RWPE1 (cell line): ENCODE measurements at regions not wholly inside any gene's neighbourhood (a gene's known extent, or its start where the extent isn't known, plus 50 kb on each side); places are given as distances from the start of the nearest gene placed in this dataset.

ENCODE experiments used
- CTCF ChIA-PET: fragments of 350-600 bp; sonication (Branson Sonifier 250); formaldehyde crosslinking; extraction: SDS; loops from one replicate; lab custom pipeline; 2021; lab: Yijun Ruan, JAX
- POLR2A ChIA-PET: fragments of 400-600 bp; formaldehyde crosslinking; extraction: SDS; loops from one replicate; lab custom pipeline; 2020; ENCODE audit warnings: antibody characterized with exemption; ENCODE audit not compliant: low non-redundant PET; lab: Yijun Ruan, JAX
- DNase-seq: peaks from one replicate; pipeline ENCODE4 v3.0.0; 2012; ENCODE audit warnings: low spot score
- H3K27ac ChIP-seq: fragments of 450-650 bp; 2 replicates; pipeline ENCODE4 v1.5.1; 2017
- TF ChIP-seq, protein P1 (sequence below): fragments of 450-650 bp; conservative IDR thresholded peaks from 2 replicates; pipeline ENCODE4 v1.5.1; 2017; ENCODE audit warnings: low read depth, mild to moderate bottlenecking

DNA sequence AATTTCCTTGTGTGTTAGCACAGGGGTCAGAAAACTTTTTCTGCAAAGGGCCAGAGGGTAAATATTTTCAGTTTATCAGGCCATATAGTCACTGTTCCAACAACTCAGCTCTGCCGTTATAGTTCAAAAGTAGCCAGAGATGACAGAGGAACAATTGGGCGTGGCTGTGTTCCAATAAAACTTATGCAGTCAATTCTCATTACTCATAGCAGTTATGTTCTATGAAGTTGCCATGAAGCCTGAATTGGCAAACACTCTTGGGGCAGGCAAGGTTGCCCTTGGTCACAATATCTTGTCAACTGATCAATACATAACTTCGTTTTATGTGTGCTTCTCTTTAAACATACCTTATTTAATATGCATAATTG lies 304.2 kb downstream of the TFAP2C start:
- no peak overlapping the region for H3K27ac ChIP-seq
- CTCF ChIA-PET = interaction anchor here (0.8 to 1.2 kb wide), 2 partner anchors 18 to 345 kb away, joined by 3 read pairs; no protein-coding TSS in a partner anchor
- DNase-seq = peak; percentile 32
- TF ChIP-seq, protein P1, sequence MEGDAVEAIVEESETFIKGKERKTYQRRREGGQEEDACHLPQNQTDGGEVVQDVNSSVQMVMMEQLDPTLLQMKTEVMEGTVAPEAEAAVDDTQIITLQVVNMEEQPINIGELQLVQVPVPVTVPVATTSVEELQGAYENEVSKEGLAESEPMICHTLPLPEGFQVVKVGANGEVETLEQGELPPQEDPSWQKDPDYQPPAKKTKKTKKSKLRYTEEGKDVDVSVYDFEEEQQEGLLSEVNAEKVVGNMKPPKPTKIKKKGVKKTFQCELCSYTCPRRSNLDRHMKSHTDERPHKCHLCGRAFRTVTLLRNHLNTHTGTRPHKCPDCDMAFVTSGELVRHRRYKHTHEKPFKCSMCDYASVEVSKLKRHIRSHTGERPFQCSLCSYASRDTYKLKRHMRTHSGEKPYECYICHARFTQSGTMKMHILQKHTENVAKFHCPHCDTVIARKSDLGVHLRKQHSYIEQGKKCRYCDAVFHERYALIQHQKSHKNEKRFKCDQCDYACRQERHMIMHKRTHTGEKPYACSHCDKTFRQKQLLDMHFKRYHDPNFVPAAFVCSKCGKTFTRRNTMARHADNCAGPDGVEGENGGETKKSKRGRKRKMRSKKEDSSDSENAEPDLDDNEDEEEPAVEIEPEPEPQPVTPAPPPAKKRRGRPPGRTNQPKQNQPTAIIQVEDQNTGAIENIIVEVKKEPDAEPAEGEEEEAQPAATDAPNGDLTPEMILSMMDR = no peak
- POLR2A ChIA-PET = no interaction called here

DNA sequence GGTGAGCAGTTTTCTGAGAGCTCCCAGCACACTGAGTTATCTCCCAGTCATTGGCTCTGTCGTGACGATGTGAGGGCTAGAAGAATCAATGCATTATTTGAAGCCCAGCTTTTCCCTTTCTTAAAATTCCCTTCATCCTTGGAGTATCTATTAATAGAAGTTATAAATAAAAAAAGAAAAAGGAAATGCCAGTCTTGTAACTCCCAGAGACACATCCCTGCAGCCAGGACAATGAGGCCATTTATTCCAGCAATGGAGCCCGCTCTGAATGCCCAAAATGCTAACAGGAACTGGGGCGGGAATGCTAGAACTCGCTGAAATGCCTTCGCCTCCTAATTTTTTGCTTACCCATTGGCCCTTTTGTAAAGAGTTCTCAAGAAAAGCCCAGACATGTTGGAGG lies 305.8 kb downstream of the TFAP2C start:
- DNase-seq = no peak
- ChIA-PET POLR2A (no interaction called here), CTCF (interaction anchor here (0.6 to 0.7 kb wide), 3 partner anchors 30 to 472 kb away, joined by 3 read pairs; no protein-coding TSS in a partner anchor)
- H3K27ac ChIP-seq = no peak overlapping the region
- TF ChIP-seq, protein P1 = no peak

DNA sequence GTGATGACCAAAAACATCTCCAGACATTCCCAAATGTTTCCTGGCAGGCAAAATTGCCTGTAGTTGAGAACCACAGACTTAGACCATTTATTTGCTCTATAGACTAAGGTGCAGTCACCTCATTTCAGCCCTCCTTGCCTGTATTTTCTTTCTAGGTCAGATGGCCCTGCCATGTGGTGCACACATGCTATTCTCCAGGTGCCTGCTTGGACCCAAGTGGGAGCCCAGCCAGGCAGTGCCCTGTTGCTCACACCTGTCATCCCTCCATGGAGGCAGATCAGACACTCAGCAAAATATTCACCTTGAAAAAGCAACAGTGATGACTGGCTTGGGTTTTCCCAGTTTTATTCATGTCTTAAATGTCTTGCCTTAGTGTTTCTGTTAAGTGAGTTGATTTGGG lies 311.4 kb downstream of the TFAP2C start:
- CTCF ChIA-PET = interaction anchor here (0.7 kb wide), 1 partner anchor 9 kb away, joined by 3 read pairs; no protein-coding TSS in a partner anchor
- TF ChIP-seq, protein P1 = no peak
- H3K27ac ChIP-seq = no peak overlapping the region
- POLR2A ChIA-PET = no interaction called here
- DNase-seq = no peak

DNA sequence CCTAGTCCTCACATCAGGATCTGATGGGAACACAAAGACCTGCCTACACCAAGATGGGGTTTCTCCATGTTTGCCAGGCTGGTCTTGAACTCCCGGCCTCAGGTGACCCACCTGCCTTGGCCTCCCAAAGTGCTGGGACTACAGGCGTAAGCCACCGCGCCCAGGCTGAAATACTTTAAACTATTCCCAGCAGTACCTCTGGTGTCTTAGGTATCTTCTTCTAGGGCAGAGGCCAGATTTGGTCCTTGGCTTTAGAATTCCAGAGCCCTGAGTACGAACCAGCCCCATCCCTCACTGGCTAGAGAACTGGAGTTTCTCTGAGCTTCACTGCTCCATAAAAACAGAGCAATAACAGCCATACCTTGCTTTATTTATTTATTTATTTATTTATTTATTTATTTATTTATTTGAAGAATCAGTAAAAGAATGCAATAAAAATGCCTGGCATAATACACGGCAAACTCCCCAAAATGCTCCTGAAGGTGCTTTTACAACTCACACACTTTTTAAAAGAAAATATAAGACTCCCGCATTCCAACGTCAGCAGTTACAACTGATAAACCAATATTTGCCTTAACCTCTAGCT lies 312.1 kb downstream of the TFAP2C start:
- TF ChIP-seq, protein P1 = no peak
- ChIA-PET POLR2A (no interaction called here), CTCF (interaction anchor here (0.6 to 0.7 kb wide), 2 partner anchors 390 to 1932 kb away, joined by 5 to 7 read pairs; no protein-coding TSS in a partner anchor)
- no peak overlapping the region for H3K27ac ChIP-seq
- no peak for DNase-seq

DNA sequence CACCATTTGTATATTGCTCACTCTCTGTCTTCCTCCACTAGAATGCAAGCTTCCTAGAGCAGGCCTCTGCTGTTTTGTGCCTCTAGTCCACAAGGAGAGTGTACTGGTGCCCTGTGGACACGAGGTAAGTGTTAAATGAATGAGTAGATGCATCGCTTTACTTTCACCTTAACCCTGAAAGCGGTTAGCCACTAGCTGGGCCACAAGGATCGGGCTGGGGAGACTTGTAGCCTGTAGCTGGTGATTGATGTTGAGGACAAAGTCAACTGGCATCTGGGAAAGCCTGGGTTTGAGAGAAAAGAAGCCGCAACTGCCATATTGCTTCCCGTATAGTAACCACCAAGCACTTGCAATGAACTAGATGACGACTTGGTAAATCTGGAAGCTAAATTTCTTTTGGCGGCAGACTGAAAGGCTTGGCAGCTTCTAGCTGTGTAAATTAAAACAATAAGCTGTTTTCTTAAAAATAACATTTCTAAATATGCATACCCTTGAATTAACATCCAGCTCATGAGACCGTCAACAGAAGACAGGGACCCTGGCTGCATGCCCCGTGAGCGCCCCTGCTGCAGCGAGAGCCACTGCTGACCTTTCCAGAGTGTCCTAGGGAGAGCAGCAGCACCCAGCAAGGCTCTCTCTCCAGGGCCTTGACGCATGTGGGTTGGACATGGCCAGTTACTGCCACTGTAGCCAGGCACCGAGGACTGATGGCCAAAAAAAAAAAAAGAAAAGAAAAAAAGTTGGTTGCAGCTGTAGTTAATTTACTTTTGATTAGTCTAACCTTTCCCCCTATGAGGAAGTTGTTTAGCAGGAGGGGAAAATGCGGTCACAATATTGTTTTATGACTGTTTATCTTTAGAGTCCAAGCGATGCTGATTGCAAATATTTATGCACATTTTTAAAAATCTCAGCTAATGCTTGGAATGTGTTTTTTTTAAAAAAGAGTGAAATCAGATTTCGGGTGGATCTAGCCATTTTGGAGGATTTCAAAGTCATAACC lies 315.1 kb downstream of the TFAP2C start:
- no peak overlapping the region for H3K27ac ChIP-seq
- TF ChIP-seq, protein P1 = no peak
- ChIA-PET CTCF (interaction anchor here (0.6 to 2.3 kb wide), 8 partner anchors 29 to 1309 kb away, joined by 3 to 15 read pairs (median 4); no protein-coding TSS in a partner anchor), POLR2A (no interaction called here)
- DNase-seq = no peak

DNA sequence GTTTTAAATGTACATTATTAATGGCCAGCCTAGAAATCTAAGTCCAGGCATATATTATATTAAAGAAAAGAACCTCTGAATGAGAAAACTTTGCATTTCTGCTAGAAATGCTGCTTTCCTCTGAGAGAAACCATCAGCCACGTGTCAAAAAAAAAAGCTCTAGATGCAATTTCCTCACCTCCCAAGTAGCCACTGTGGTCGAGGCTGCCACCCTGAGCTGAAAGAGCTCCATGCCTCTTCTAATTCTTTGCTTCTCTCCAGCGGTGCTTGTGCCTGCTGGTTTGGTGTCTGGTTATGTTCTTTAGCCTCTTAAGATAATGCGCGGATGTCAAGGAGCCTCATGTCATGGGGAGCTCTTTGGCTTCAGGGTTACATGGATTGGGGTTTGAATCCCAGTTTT lies 316.0 kb downstream of the TFAP2C start:
- ChIA-PET POLR2A (interaction anchor here (0.6 kb wide), 1 partner anchor 248 kb away, joined by 3 read pairs; no protein-coding TSS in a partner anchor), CTCF (interaction anchor here (0.6 to 2.3 kb wide), 12 partner anchors 20 to 395 kb away, joined by 3 to 15 read pairs (median 4); no protein-coding TSS in a partner anchor)
- no peak overlapping the region for H3K27ac ChIP-seq
- DNase-seq = peak; percentile 41
- TF ChIP-seq, protein P1 = no peak
